SIG-M5 (cell line): ENCODE measurements at regions not wholly inside any gene's neighbourhood (a gene's known extent, or its start where the extent isn't known, plus 50 kb on each side); places are given as distances from the start of the nearest gene placed in this dataset.

Source experiments
- DNase-seq: peaks from one replicate; lab custom pipeline; 2025; lab: John Stamatoyannopoulos, UW

GRCh38 chr5:157914151-157914788 is 55.3 kb upstream of the CLINT1 start:
- DNase-seq, result no peak

- DNase-seq, result no peak
Measured at GRCh38 chr5:157913575-157913974, 54.6 kb upstream of the CLINT1 start.

DNA sequence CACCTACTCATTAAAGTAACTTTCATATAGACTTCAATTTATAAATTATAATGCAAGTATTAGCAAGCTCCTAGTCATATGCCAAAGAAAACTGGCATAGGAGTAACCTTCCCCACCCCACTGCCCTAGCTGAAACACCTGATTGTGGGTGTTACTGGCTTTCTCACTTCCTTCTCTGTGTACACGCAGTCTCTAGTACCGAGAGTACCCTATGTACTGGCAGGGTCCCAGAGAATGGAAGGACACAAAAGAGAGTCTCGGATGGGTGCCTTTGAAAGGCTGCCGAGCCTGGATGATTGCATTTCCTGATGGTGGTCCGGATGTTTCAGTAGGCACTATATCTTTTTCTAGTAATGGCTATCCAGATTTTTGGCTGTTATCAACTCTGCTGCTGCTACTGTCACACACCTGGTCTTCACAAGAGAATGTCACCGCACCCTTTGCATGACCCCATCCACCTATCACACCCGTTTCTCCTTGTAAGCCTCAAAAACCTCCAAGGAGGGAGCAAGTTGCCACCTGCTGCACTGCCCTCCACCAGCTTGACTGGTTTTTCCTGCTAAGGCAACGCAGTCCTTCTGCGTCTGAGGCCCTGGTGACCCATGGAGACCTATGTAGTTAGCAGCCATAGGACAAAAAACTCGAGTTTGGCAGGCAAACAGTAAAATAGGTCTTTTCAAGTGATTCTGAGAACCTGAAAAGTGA is 53.8 kb upstream of the CLINT1 start:
- no peak for DNase-seq

DNA sequence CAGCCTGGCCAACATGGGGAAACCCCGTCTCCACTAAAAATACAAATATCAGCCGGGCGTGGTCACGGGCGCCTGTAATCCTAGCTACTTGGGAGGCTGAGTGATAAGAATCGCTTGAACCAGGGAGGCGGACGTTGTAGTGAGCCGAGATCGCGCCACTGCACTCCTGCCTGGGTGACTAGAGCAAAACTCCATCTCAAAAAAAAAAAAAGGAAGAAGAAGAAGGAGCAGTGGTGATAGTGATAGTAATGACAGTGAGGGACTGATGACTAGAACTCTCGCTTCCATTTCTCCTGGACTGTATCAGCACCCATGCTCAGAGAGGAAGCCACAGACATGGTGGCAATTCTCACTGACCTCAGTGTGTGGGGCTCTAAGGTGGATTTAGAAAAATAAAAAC is 52.6 kb upstream of the CLINT1 start:
- DNase-seq, result no peak
